Frontal cortex (tissue), 3 donors: ENCODE measurements at regions not wholly inside any gene's neighbourhood (a gene's known extent, or its start where the extent isn't known, plus 50 kb on each side); places are given as distances from the start of the nearest gene placed in this dataset.
"Not testable (repeated sequence)": the region's sequence is repeated elsewhere in the genome, so short reads cannot be mapped to it uniquely, and the experiment has no call there.

ENCODE experiments used
- DNase-seq, 2 donors: peaks; one replicate each; pipeline ENCODE4 v3.0.0; 2012; ENCODE audit warnings: low spot score in 2 of 2
- FAIRE-seq: peaks from 2 replicates; lab custom pipeline; 2012; peaks lifted over from hg19 to GRCh38; lab: Jason Lieb, UNC
- donor health status: control.
- donor health status: control.
- donor health status: control.

DNA sequence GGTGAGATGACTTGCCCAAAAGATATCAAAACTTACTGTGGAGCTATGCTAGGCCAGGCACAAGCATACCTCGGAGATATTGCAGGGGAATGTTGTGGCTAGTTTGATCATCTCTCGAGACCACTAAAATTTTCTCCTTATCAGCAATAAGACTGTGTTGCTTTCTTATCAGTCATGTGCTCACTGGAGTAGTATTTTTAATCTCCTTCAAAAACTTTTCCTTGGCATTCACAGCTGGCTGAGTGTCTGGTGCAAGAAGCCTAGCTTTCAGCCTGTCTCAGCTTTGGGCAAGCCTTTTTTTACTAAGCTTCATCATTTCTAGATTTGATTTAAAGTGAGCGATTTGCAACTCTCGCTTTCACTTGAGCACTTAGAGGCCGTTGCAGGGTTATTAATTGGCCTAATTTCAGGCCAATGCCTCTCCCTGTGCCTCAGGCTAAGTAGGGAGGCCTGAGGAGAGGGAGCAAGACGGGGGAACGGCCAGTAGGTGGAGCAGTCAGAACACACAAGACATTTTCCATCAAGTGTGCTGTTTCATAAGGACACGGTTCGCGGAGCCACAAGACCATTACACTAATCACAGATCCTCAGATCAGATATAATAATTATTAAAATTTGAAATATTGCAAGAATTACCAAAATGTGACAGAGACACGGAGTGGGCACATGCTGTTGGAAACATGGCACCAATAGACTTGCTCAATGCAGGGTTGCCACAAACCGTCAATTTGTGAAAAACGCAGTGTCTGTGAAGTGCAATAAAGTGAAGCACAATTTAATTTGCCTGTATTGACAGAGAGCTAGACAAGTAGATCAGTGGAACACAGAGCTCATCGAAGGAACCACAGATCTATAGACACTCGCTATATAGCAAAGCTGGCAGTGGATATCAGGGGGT lies 106.8 kb upstream of the SIRPG start:
- DNase-seq: peak; percentile 23 to 63
- FAIRE-seq: peak; percentile 10

DNA sequence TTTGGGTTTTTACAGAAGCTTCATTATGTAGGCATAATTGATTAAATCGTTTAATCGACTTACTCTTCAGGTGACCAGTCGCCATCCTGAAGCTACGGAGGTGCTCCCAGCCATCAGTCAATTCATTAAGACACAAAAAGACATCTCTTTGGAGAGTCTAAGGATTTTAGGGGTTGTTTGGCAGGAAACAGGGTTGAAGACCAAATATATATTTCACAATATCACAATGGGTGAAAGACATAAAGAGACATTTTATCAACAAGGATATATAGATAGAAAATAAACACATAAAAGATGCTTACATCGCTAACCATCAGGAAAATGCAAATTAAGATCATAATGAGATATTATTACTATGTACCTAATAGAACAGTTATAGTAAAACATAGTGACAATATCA lies 104.0 kb upstream of the SIRPG start:
- no peak for FAIRE-seq

DNA sequence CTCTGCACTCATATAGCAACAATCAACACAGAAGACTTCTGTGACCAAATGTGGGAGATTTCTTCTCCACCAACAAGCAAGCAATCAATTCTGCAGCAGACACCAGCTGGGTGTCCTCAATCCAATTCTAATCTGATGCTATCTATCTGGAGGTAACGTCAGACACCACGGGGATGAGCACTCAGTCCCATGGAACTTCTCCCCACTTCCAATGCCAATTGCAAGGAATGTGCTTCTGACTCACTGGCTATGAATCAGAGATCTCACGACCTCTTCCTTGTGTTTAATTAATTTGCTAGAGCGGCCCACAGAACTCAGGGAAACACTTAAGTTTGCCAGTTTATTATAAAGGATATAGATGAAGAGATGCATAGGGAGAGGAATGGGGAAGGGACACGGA lies 103.5 kb upstream of the SIRPG start:
- FAIRE-seq: no peak
- DNase-seq: no peak

More for the DNA sequence above, 104.0 kb upstream of the SIRPG start:
- no peak for DNase-seq

DNA sequence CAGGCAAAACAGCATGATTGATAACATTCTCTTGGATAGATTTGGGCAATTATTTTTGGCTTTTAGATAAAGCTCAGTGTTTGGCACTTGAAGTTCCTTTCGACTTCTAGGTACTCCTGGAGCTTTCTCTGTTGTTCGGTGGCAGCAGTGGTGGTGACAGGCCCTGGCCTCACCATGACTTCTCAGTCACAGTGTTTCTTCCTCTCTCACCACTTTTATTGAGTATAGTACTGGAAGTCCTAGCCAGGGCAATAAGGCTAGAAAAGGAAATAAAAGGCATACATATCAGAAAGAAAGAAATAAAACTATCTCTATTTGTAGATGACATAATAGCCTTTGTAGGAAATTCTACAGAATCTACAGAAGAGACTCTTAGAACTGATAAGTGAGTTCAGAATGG lies 101.2 kb upstream of the SIRPG start:
- DNase-seq (no peak), FAIRE-seq (no peak)

DNA sequence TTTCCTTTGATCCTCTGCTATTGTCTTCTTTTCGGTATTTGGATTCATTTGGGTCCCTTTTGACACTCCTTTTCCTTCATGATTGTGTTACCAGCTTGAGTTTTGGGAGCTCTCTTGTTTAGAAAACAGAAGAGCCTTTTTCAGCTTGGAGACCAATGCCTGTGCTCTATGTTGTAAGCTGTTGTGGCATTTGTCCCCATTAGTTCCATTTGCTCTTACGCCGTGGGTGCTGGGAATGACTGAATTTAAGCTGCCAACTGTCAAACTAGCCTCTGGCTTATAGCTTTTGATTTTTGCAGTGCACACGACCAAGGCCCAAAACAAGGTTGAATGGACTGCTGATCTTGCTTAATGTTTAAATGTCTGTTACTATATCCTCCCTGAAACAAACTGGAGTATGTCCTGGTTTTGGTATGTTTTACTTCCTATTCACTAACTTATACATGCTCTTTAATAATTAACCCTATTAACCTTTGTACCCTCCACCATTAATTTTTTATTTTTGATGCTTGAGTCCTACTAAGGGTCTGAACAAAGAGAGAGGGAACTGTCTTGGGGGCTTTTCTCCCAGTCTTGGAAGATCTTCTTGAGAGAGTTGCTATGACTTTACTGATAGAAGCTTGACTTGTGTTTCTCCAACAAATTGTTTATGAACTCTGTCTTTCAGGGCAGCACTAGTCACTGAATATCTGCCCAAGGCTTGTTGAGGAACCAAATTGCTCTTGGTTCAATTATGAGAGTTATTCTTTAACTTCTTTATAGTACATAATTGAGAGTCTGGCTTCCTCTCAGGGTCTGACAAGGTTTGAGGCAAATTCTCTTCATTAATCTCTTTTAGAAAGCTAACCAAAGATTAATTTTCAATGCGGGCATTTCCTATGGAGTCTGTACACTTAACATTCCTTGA lies 100.3 kb upstream of the SIRPG start:
- DNase-seq (no peak), FAIRE-seq (no peak)

DNA sequence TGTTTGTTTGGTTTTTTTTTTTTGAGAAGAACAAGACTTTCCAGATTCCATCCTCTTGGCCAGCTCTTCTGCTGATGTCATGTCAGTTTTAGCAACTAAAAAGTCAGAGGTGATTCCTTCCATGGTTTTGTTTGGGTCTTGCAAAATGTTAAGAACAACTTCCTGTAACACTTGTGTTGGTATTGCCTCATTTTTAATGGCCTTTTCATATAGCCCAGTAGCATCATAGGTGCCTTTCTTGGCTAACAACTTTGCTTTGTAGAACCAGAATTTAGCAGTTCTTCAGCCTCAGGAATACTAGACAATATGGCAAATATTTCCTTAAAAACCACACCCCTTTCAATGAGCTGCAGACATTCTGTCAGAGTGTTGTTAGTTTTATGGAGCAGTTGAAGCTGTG lies 99.5 kb upstream of the SIRPG start:
- FAIRE-seq: no peak

DNA sequence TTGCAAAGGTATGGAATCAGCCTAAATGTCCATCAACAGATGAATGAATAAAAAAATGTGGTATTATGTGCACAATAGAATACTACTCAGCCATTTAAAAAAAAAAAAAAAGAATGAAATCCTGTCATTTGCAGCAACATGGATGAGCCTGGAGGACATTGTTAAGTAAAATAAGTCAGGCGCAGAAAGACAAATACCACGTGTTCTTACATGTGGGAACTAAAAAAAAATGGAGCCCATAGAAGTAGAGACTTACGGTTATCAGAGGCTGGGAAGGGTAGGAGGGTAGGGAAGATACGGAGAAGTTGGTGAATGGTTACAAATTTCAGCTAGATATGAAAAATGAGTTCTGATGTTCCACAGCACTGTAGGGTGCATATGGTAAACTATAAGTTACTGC lies 97.2 kb upstream of the SIRPG start:
- no peak for DNase-seq
- FAIRE-seq: no peak

More for the DNA sequence above, 99.5 kb upstream of the SIRPG start:
- no peak for DNase-seq

DNA sequence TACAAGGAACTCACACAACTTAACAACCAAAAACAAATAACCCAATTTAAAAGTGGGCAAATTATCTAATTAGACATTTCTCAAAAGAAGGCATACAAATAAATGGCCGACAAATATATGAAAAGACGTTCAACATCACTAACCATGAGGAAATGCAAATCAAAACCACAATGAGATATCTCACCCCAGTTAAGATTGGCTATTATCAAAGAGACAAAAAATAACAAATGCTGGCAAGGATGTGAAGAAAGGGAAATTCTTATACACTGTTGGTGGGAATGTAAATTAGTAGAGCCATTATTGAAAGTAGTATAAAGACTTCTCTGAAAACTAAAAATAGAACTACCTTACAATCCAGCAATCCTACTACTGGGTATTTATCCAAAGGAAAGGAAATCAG lies 96.7 kb upstream of the SIRPG start:
- DNase-seq (no peak), FAIRE-seq (no peak)

DNA sequence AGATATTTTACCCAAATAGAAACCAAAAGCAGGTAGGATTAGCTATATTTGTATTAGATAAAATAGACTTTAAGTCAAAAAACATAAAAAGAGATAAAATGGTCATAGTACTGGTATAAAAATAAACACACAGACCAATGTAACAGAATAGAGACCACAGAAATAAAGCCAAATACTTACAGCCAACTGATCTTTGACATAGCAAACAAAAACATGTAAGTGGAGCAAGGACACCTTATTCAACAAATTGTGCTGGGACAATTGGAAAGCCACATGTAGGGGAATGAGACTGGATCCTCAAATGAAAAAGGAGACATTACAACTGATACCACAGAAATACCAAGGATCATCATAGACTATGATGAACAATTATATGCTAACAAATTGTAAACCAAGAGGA lies 94.5 kb upstream of the SIRPG start:
- DNase-seq (no peak), FAIRE-seq (no peak)

DNA sequence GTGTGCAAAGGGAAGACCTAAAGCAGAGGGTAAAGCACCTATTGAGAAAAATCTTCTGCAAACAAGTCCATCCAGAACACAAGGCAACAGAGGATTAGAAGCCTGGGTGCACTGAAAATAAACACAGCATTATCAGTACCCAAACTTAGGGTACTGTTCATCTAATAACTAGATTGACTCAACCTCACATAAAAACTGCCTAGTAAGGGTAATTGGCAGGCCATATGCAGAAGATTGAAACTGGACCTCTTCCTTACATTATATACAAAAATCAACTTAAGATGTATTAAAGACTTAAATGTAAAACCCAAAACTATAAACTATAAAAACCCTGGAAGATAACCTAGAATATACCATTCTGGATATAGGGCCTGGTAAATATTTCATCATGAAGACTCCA lies 91.2 kb upstream of the SIRPG start:
- FAIRE-seq: no peak
- DNase-seq: no peak

DNA sequence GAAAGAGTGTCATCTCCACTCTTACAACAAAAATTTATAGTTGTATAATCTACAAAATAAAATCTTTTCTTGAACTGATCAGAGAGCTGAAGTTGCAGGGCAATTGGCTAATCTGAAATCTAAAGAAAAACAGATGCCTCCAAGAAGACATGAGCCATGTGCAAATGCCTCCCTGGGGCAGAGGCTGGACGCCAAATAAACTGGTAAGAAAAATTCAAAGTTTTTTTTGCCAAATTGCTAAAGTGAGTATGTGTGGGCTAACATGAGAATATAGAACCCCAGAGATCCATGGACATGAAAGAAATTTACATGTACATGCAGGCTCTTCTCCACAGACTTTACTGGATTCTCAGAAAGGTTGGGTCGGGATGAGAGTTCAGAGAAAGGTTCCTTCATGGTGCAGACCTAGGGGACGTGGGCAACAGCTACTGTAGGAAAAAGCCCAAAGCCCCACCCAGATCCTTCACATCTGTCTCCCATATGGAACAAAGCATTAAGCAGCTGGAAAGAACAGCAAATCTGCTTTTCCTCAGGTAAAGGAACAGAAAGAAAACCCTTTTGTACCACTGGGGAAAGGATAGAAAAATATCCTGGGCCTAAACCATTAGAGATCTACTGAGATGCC lies 90.5 kb upstream of the SIRPG start:
- no peak for FAIRE-seq

DNA sequence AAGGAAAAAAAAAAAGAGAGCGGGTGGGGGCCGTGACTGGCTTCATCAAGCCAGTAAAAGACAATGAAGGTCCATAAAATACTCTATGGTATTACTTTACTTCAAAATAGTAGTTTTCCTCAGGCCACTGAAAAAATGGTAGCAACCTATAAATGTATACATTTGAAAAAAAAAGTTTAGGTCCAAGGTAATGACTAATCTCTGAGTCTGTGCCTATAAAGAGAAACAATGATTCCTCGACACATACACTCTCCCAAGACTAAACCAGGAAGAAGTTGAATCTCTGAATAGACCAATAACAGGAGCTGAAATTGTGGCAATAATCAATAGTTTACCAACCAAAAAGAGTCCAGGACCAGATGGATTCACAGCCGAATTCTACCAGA lies 84.5 kb upstream of the SIRPG start:
- not testable (repeated sequence) for FAIRE-seq

More for the DNA sequence above, 90.5 kb upstream of the SIRPG start:
- no peak for DNase-seq

DNA sequence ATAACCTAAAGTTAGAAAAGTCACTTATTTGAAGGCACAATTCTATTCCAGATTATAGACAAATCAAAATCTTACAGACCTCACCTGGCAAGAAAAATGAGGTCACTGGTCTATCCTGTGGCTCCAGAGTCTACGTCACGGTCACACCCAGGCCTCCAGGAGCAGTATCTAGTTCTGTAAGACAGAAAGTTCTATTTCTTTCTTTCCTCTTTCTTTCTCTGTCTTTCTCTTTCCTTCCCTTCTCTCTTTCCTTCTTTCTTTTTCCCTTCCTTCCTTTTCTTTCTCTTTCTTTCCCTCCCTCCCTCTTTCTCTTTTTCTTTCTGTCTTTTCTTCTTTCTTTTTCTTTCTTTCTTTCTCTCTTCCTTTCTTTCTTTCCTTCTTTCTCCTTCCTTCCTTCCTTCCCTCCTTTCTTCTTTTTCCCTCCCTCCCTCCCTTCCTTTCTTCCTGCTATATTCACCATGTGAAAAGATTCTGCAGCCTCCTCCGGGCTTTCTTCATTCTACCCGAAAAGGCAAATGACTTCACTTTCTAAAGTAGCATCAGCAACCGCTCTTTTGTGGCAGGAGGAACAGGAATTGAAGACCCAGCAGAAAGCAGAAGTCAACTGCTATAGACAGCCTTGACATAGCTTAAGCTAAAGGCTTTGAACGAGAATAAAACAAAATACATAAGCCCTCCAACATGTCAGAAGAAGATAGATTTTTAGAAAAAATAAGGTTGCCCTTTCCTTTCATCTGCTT lies 83.9 kb upstream of the SIRPG start:
- DNase-seq (no peak), FAIRE-seq (no peak)

More for the DNA sequence above, 84.5 kb upstream of the SIRPG start:
- not testable (repeated sequence) for DNase-seq

DNA sequence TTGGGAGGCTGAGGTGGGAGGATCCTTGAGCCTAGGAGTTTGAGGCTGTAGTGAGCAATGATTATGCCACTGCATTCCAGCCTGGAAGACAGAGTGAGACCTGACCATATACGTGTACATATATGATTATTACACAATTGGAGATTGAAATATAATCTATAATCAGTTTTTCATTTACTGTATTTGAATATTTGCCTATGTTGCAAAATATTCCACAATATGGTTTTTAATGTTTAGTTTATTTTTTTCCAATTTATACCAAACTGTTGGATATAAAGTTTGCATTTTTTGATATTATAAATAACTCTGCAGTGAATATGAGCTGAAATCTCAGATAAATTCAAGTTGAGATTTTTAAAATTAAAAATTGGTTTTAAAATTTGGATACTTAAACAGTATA lies 79.6 kb upstream of the SIRPG start:
- FAIRE-seq: no peak
- no peak for DNase-seq

DNA sequence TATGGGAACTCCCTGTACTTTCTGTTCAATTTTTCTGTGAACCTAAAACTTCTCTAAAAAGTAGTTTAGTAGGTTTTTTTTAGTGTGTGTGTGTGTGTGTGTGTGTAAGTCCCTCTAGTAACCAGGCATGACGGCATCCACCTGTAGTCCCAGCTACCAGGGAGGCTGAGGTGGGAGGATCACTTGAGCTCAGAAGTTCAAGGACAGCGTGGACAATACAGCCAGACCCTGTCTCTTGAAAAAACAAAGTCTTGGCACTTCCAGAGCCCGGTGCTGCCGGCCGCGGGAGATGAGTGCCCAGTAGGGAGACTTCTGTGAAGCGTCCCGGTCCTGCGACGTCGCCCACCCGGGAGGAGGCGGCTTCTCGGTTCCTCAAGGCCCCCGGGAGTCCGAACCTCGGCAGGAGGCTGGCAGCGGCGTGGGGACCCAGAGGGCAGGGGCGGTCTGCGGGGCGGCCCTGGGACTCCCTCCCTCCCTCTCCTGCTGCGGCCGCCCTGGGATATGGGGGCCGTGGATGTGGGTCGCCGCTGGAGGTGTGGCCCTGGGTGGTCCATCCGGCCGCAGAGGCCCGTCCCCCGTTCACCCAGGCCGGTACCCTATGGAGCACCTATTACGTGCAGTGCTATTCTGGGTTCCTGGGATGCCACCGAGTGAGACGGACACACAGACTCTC lies 78.0 kb upstream of the SIRPG start:
- no peak for FAIRE-seq

DNA sequence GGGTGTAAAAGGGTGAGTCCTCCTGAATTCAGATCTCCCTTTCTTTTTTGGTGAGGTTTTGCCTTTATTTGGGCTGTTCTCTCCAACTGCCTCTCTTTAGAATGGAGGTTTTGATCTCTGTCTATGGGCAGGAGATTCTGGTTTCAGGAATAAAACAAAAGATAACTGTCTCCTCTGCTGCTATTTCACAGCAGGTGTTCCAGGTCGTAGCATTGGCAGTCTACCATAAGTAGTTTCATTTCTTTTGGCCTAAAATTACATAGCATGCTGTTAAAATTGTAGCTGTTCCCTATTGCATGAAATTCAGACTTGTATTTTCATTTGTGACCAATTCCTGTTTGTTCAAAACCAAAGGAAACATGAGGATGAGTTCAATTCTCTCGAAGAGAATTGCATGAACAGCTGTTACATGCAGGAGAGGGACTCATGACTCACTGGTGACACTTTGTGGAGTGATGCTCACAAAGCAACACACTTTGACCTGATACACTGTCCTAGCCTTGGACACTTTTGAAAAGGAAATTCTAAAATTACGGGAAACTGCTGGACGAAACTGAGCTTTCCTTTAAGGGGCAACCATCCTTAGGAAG lies 76.8 kb upstream of the SIRPG start:
- DNase-seq: peak; percentile 40 to 51

More for the DNA sequence above, 78.0 kb upstream of the SIRPG start:
- DNase-seq: no peak

DNA sequence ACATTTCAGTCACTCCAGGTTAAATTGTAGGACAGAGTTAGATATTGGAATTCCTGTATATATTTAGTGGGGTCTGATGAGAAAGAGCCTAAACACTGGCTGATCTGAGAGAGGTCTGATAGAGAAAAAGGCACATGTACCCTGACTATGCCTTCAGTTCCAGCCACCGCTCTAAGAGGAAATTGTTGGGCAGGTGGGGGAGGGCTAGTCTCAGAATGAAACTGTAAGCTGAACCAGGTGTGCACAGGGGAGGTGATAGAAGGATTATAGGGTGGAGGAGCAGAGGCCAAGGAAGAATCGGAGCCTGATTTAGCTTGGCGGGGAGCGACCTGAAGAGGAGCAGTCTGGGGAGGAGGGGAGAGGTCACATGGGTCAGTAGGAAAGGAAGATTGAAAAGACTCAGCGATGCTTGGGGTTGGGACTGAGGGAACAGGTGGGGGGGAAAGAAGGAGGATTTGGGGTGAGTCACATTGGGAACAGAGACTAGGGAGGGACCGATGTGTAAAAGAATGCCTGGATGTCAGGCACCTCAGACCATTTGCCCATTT lies 74.3 kb upstream of the SIRPG start:
- DNase-seq, FAIRE-seq: not testable (repeated sequence)

More for the DNA sequence above, 76.8 kb upstream of the SIRPG start:
- no peak for FAIRE-seq

DNA sequence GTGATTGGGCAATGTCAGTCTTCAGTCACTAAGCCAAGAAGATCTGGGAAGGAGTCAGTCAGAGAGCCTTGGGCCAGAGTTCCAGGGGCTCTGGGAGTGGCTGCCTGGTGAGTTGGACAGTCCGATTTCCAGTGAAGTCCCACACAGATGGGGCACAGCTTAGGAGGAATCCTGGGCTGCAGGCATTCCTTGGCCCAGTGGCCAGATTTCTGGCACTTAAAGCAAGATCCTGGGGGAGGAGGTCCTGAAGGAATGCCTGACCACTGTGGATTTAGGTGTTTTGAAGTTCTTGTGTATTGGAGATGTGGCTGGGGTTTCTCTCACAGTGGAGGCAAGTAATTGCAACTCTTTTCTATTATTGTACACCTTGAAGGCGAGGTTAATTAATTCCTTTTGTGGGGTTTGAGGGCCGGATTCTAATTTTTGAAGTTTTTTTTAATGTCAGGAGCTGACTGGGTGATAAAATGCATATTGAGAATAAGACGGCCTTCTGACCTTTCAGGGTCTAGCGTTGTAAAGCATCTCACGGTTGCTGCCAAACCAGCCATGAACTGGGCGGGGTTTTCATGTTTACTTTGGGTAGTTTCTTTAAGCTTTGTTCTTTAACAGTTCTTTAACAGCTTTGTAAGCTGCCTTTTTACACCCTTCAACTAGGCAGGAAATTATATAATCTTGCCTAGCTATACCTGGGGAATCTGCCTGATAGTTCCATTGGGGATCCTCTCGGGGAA lies 73.6 kb upstream of the SIRPG start:
- not testable (repeated sequence) for FAIRE-seq, DNase-seq
